DMS153 (cell line): ENCODE measurements at regions not wholly inside any gene's neighbourhood (a gene's known extent, or its start where the extent isn't known, plus 50 kb on each side); places are given as distances from the start of the nearest gene placed in this dataset.
A peak's percentile ranks its signal among the peaks of the same experiment; 100 is the strongest.

ENCODE experiments used
- DNase-seq: peaks from one replicate; lab custom pipeline; 2025; lab: John Stamatoyannopoulos, UW

GRCh38 chr10:94125856-94126255 is 132.1 kb downstream of the PLCE1 start:
- DNase-seq = no peak

GRCh38 chr10:94129393-94130130 is 135.8 kb downstream of the PLCE1 start:
- DNase-seq = no peak

- no peak for DNase-seq
Measured at GRCh38 chr10:94131885-94132284, 138.2 kb downstream of the PLCE1 start.

GRCh38 chr10:94133239-94133638 is 139.5 kb downstream of the PLCE1 start:
- DNase-seq = no peak

- DNase-seq = no peak
Measured at GRCh38 chr10:94137747-94138146, 144.0 kb downstream of the PLCE1 start.

- DNase-seq = no peak
Measured at GRCh38 chr10:94138391-94138790, 144.7 kb downstream of the PLCE1 start.

- DNase-seq = no peak
Measured at GRCh38 chr10:94143261-94143660, 149.5 kb downstream of the PLCE1 start.

- no peak for DNase-seq
Measured at GRCh38 chr10:94146313-94146712, 152.6 kb downstream of the PLCE1 start.

- DNase-seq = no peak
Measured at GRCh38 chr10:94146746-94147145, 153.0 kb downstream of the PLCE1 start.

GRCh38 chr10:94149702-94150101 is 156.0 kb downstream of the PLCE1 start:
- no peak for DNase-seq

GRCh38 chr10:94150541-94151184 is 156.9 kb downstream of the PLCE1 start:
- no peak for DNase-seq

- no peak for DNase-seq
Measured at GRCh38 chr10:94155722-94156271, 162.1 kb downstream of the PLCE1 start.

- DNase-seq = no peak
Measured at GRCh38 chr10:94156453-94156852, 162.7 kb downstream of the PLCE1 start.

- peak; percentile 54 for DNase-seq
Measured at GRCh38 chr10:94165158-94165611, 171.5 kb downstream of the PLCE1 start.

GRCh38 chr10:94172332-94172731 is 178.6 kb downstream of the PLCE1 start:
- DNase-seq = no peak

GRCh38 chr10:94173594-94173993 is 179.9 kb downstream of the PLCE1 start:
- DNase-seq = no peak

GRCh38 chr10:94174838-94175237 is 181.1 kb downstream of the PLCE1 start:
- DNase-seq = no peak

GRCh38 chr10:94178475-94179253 is 184.1 kb downstream of the NOC3L start:
- DNase-seq = no peak

- DNase-seq = no peak
Measured at GRCh38 chr10:94180576-94180975, 182.2 kb downstream of the NOC3L start.

- DNase-seq = no peak
Measured at GRCh38 chr10:94183666-94184264, 179.0 kb downstream of the NOC3L start.

- DNase-seq = peak; percentile 1
Measured at GRCh38 chr10:94186722-94187121, 176.0 kb downstream of the NOC3L start.

- DNase-seq = no peak
Measured at GRCh38 chr10:94192333-94192732, 170.4 kb downstream of the NOC3L start.
